PFSK-1 (cell line): ENCODE measurements at regions not wholly inside any gene's neighbourhood (a gene's known extent, or its start where the extent isn't known, plus 50 kb on each side); places are given as distances from the start of the nearest gene placed in this dataset.

Experiments used
- FOXP2 ChIP-seq: optimal IDR thresholded peaks from 2 replicates; pipeline ENCODE3; 2011; ENCODE audit warnings: borderline replicate concordance, control low read depth, inconsistent platforms; ENCODE audit not compliant: insufficient read depth; ENCODE audit errors: extremely low read length, extremely low read depth
- POLR2AphosphoS5 ChIP-seq: IDR thresholded peaks from 2 replicates; pipeline ENCODE4 v1.6.1; 2012; ENCODE audit warnings: low read depth, mild to moderate bottlenecking, control low read depth, low read length, moderate library complexity
- SIN3A ChIP-seq: IDR thresholded peaks from 2 replicates; pipeline ENCODE4 v1.6.1; 2012; ENCODE audit warnings: mild to moderate bottlenecking, low read length, moderate library complexity, borderline replicate concordance; ENCODE audit not compliant: insufficient read depth
- TF ChIP-seq, protein P1 (sequence below), 2 experiments: IDR thresholded peaks; 2 replicates each; pipeline versions ENCODE4 v1.6.1 to v1.8.0; 2011 to 2012; ENCODE audit warnings: low read depth in 2 of 2, low read length in 2 of 2, control low read depth in 1 of 2, inconsistent platforms in 1 of 2, mild to moderate bottlenecking in 1 of 2, moderate library complexity in 1 of 2; ENCODE audit not compliant: insufficient read depth in 1 of 2

DNA sequence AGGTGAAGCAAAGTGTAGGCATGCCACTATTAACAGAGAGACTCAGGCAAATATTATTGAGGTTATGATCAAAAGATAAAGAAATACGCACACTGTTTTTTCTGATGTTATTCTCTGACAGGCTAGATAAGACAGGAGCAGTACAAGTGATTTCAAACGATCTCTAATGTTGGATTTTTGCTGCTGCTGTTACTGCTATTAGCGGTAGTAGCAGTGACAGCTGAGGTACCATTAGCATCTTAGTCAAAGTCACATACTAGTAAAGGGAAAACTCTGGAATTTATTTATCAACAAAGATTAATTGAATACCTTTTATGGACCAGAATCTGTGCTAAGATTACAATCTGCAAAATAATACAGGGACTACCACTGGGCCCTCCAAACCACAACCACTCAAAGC is 362.4 kb upstream of the CDH6 start:
- TF ChIP-seq, protein P1, sequence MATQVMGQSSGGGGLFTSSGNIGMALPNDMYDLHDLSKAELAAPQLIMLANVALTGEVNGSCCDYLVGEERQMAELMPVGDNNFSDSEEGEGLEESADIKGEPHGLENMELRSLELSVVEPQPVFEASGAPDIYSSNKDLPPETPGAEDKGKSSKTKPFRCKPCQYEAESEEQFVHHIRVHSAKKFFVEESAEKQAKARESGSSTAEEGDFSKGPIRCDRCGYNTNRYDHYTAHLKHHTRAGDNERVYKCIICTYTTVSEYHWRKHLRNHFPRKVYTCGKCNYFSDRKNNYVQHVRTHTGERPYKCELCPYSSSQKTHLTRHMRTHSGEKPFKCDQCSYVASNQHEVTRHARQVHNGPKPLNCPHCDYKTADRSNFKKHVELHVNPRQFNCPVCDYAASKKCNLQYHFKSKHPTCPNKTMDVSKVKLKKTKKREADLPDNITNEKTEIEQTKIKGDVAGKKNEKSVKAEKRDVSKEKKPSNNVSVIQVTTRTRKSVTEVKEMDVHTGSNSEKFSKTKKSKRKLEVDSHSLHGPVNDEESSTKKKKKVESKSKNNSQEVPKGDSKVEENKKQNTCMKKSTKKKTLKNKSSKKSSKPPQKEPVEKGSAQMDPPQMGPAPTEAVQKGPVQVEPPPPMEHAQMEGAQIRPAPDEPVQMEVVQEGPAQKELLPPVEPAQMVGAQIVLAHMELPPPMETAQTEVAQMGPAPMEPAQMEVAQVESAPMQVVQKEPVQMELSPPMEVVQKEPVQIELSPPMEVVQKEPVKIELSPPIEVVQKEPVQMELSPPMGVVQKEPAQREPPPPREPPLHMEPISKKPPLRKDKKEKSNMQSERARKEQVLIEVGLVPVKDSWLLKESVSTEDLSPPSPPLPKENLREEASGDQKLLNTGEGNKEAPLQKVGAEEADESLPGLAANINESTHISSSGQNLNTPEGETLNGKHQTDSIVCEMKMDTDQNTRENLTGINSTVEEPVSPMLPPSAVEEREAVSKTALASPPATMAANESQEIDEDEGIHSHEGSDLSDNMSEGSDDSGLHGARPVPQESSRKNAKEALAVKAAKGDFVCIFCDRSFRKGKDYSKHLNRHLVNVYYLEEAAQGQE (IDR thresholded peaks at IDR 0.05; ENCODE audit: insufficient read depth in 1 of 2, low read depth in 2 of 2, low read length in 2 of 2), result no peak
- TF ChIP-seq POLR2AphosphoS5 (no peak), SIN3A (no peak), FOXP2 (no peak)
